ENCODE measurements at regions not wholly inside any gene's neighbourhood (a gene's known extent, or its start where the extent isn't known, plus 50 kb on each side); places are given as distances from the start of the nearest gene placed in this dataset.

- 85 to 89% methylated on average over 9 of the region's 9 CpGs for WGBS, 2 donors
- Histone ChIP-seq H3K27ac (ENCODE audit: low read depth in 1 of 2, low read length in 1 of 2) (no peak overlapping the region), H3K4me3 (no peak overlapping the region), H3K27me3 (ENCODE audit: control insufficient read depth in 3 of 3, insufficient read depth in 3 of 3, low read length in 2 of 3) (no peaks in the 10 kb centered on the region), H3K4me1 (ENCODE audit: control insufficient read depth in 5 of 5, insufficient read depth in 5 of 5, low read length in 5 of 5) (no peaks in the 10 kb centered on the region), H3K9ac (ENCODE audit: insufficient read depth in 1 of 2, low read length in 2 of 2) (no peak overlapping the region), H3K9me3 (ENCODE audit: control insufficient read depth in 4 of 4, insufficient read depth in 3 of 4, low read length in 3 of 4) (peaks cover 0 to 4% (median 1%) of the 10 kb centered on the region in 4 donors), H3K36me3 (ENCODE audit: control insufficient read depth in 4 of 4, insufficient read depth in 4 of 4, low read length in 4 of 4) (no peaks in the 10 kb centered on the region)
- peak; percentile 47 for ATAC-seq (ENCODE audit: insufficient read depth, low FRiP score)
- DNase-seq = no peak
- TF ChIP-seq CTCF (IDR thresholded peaks at IDR 0.05; ENCODE audit: control extremely low read depth, extremely low read depth) = no peak
These were observed 68.3 kb downstream of the ALG10B start for GRCh38 chr12:38384816-38385378.

GRCh38 chr12:38385486-38385885, 68.9 kb downstream of the ALG10B start:
- DNase-seq (no peak), ATAC-seq (ENCODE audit: insufficient read depth, low FRiP score) (peak; percentile 19)
- H3K27me3 ChIP-seq (ENCODE audit: control insufficient read depth in 3 of 3, insufficient read depth in 3 of 3, low read length in 2 of 3) = no peaks in the 10 kb centered on the region
- H3K4me1 ChIP-seq (ENCODE audit: control insufficient read depth in 5 of 5, insufficient read depth in 5 of 5, low read length in 5 of 5) = no peaks in the 10 kb centered on the region
- 68 to 76% methylated on average over 1 of the region's 1 CpG for WGBS, 2 donors
- TF ChIP-seq CTCF (IDR thresholded peaks at IDR 0.05; ENCODE audit: control extremely low read depth, extremely low read depth) = no peak
- no peaks in the 10 kb centered on the region for H3K36me3 ChIP-seq (ENCODE audit: control insufficient read depth in 4 of 4, insufficient read depth in 4 of 4, low read length in 4 of 4)
- peaks cover 0 to 4% (median 1%) of the 10 kb centered on the region in 4 donors for H3K9me3 ChIP-seq (ENCODE audit: control insufficient read depth in 4 of 4, insufficient read depth in 3 of 4, low read length in 3 of 4)
- H3K9ac ChIP-seq (ENCODE audit: insufficient read depth in 1 of 2, low read length in 2 of 2) = no peak overlapping the region
- no peak overlapping the region for H3K4me3 ChIP-seq
- H3K27ac ChIP-seq (ENCODE audit: low read depth in 1 of 2, low read length in 1 of 2) = no peak overlapping the region

GRCh38 chr12:38386205-38386985, 69.8 kb downstream of the ALG10B start:
- H3K27me3 ChIP-seq (ENCODE audit: control insufficient read depth in 3 of 3, insufficient read depth in 3 of 3, low read length in 2 of 3) = no peaks in the 10 kb centered on the region
- ATAC-seq (ENCODE audit: insufficient read depth, low FRiP score) = no peak
- 60 to 67% methylated on average over 4 of the region's 4 CpGs for WGBS, 2 donors
- no peak overlapping the region for H3K9ac ChIP-seq (ENCODE audit: insufficient read depth in 1 of 2, low read length in 2 of 2)
- H3K9me3 ChIP-seq (ENCODE audit: control insufficient read depth in 4 of 4, insufficient read depth in 3 of 4, low read length in 3 of 4) = peaks cover 0 to 4% (median under 1%) of the 10 kb centered on the region in 4 donors
- TF ChIP-seq CTCF (IDR thresholded peaks at IDR 0.05; ENCODE audit: control extremely low read depth, extremely low read depth) = no peak
- no peak overlapping the region for H3K27ac ChIP-seq (ENCODE audit: low read depth in 1 of 2, low read length in 1 of 2)
- no peak overlapping the region for H3K4me3 ChIP-seq
- no peaks in the 10 kb centered on the region for H3K36me3 ChIP-seq (ENCODE audit: control insufficient read depth in 4 of 4, insufficient read depth in 4 of 4, low read length in 4 of 4)
- H3K4me1 ChIP-seq (ENCODE audit: control insufficient read depth in 5 of 5, insufficient read depth in 5 of 5, low read length in 5 of 5) = no peaks in the 10 kb centered on the region
- DNase-seq = no peak
